ENCODE measurements at regions not wholly inside any gene's neighbourhood (a gene's known extent, or its start where the extent isn't known, plus 50 kb on each side); places are given as distances from the start of the nearest gene placed in this dataset.
"Not testable (repeated sequence)": the region's sequence is repeated elsewhere in the genome, so short reads cannot be mapped to it uniquely, and the experiment has no call there.

GRCh38 chr6:16882230-16882629 lies 121.0 kb upstream of the ATXN1 start:
- H2BK5ac ChIP-seq (ENCODE audit: low read depth, low read length, poor library complexity, severe bottlenecking): no peak overlapping the region

GRCh38 chr6:16876852-16877251 lies 115.6 kb upstream of the ATXN1 start:
- H2AK5ac ChIP-seq (ENCODE audit: low read length, severe bottlenecking); H3K14ac ChIP-seq (ENCODE audit: low read length in 2 of 2); H2BK120ac ChIP-seq (ENCODE audit: low read depth, low read length); H2BK12ac ChIP-seq (ENCODE audit: low read length in 2 of 2); H3K18ac ChIP-seq (ENCODE audit: low read depth in 1 of 2, low read length in 2 of 2); H3K4me3 ChIP-seq (ENCODE audit: insufficient read depth in 1 of 2, low read depth in 1 of 2, low read length in 2 of 2); DNase-seq; H3K36me3 ChIP-seq (ENCODE audit: control insufficient read depth in 1 of 2, insufficient read depth in 2 of 2, low read depth in 1 of 2, low read length in 2 of 2); H3K23ac ChIP-seq (ENCODE audit: low read length in 2 of 2); H2BK5ac ChIP-seq (ENCODE audit: low read depth, low read length, poor library complexity, severe bottlenecking); H2AFZ ChIP-seq (ENCODE audit: low read depth, low read length); H3K79me1 ChIP-seq (replicated peaks; ENCODE audit: low read length, poor library complexity, severe bottlenecking); H3K9ac ChIP-seq (ENCODE audit: low read length); H3K27ac ChIP-seq (ENCODE audit: low read length, poor library complexity, severe bottlenecking); H4K8ac ChIP-seq (ENCODE audit: low read length); H3K4me1 ChIP-seq (ENCODE audit: control insufficient read depth, insufficient read depth, low read depth, low read length); H3K4me2 ChIP-seq (ENCODE audit: low read length, poor library complexity, severe bottlenecking); H2BK15ac ChIP-seq (ENCODE audit: low read depth, poor library complexity, severe bottlenecking); H3K4ac ChIP-seq (ENCODE audit: low read depth in 1 of 2, low read length in 2 of 2); H4K91ac ChIP-seq (ENCODE audit: low read length): not testable (repeated sequence)
- WGBS: 90% methylated on average over 2 of the region's 2 CpGs
- H3K9me3 ChIP-seq (ENCODE audit: control insufficient read depth, low read length): peaks cover 16% of the 10 kb centered on the region
- H3K27me3 ChIP-seq (ENCODE audit: control insufficient read depth in 1 of 2, insufficient read depth in 1 of 2, low read length in 2 of 2): peaks cover 0 to 14% of the 10 kb centered on the region in 2 experiments

More at GRCh38 chr6:16882230-16882629, 121.0 kb upstream of the ATXN1 start:
- no peak overlapping the region for H2BK12ac ChIP-seq (ENCODE audit: low read length in 2 of 2)
- no peak overlapping the region for H3K23ac ChIP-seq (ENCODE audit: low read length in 2 of 2)
- no peak overlapping the region for H2AFZ ChIP-seq (ENCODE audit: low read depth, low read length)
- whole genome bisulfite sequencing: 92% methylated on average over 1 of the region's 1 CpG
- no peaks in the 10 kb centered on the region for H3K27me3 ChIP-seq (ENCODE audit: control insufficient read depth in 1 of 2, insufficient read depth in 1 of 2, low read length in 2 of 2)
- H3K79me1 ChIP-seq (replicated peaks; ENCODE audit: low read length, poor library complexity, severe bottlenecking): no peaks in the 10 kb centered on the region
- H3K9ac ChIP-seq (ENCODE audit: low read length): no peak overlapping the region
- no peak overlapping the region for H3K4me3 ChIP-seq (ENCODE audit: insufficient read depth in 1 of 2, low read depth in 1 of 2, low read length in 2 of 2)
- no peak overlapping the region for H3K14ac ChIP-seq (ENCODE audit: low read length in 2 of 2)
- H3K18ac ChIP-seq (ENCODE audit: low read depth in 1 of 2, low read length in 2 of 2): no peak overlapping the region
- H2BK15ac ChIP-seq (ENCODE audit: low read depth, poor library complexity, severe bottlenecking): no peak overlapping the region
- no peaks in the 10 kb centered on the region for H3K4me1 ChIP-seq (ENCODE audit: control insufficient read depth, insufficient read depth, low read depth, low read length)
- H3K9me3 ChIP-seq (ENCODE audit: control insufficient read depth, low read length): peaks cover 11% of the 10 kb centered on the region
- no peak overlapping the region for H4K91ac ChIP-seq (ENCODE audit: low read length)
- H3K27ac ChIP-seq (ENCODE audit: low read length, poor library complexity, severe bottlenecking): no peak overlapping the region
- H2BK120ac ChIP-seq (ENCODE audit: low read depth, low read length): no peak overlapping the region
- no peak overlapping the region for H4K8ac ChIP-seq (ENCODE audit: low read length)
- H3K4me2 ChIP-seq (ENCODE audit: low read length, poor library complexity, severe bottlenecking): no peak overlapping the region
- no peak overlapping the region for H3K4ac ChIP-seq (ENCODE audit: low read depth in 1 of 2, low read length in 2 of 2)
- no peaks in the 10 kb centered on the region for H3K36me3 ChIP-seq (ENCODE audit: control insufficient read depth in 1 of 2, insufficient read depth in 2 of 2, low read depth in 1 of 2, low read length in 2 of 2)
- no peak overlapping the region for H2AK5ac ChIP-seq (ENCODE audit: low read length, severe bottlenecking)
- DNase-seq: no peak

GRCh38 chr6:16876201-16876600 lies 114.9 kb upstream of the ATXN1 start:
- Histone ChIP-seq H3K79me1 (replicated peaks; ENCODE audit: low read length, poor library complexity, severe bottlenecking) (no peaks in the 10 kb centered on the region), H2BK5ac (ENCODE audit: low read depth, low read length, poor library complexity, severe bottlenecking) (no peak overlapping the region), H3K23ac (ENCODE audit: low read length in 2 of 2) (no peak overlapping the region), H3K4ac (ENCODE audit: low read depth in 1 of 2, low read length in 2 of 2) (no peak overlapping the region), H2BK15ac (ENCODE audit: low read depth, poor library complexity, severe bottlenecking) (no peak overlapping the region), H3K18ac (ENCODE audit: low read depth in 1 of 2, low read length in 2 of 2) (no peak overlapping the region), H2BK120ac (ENCODE audit: low read depth, low read length) (no peak overlapping the region), H3K27me3 (ENCODE audit: control insufficient read depth in 1 of 2, insufficient read depth in 1 of 2, low read length in 2 of 2) (peaks cover 0 to 14% of the 10 kb centered on the region in 2 experiments), H4K91ac (ENCODE audit: low read length) (no peak overlapping the region), H3K14ac (ENCODE audit: low read length in 2 of 2) (no peak overlapping the region), H2AK5ac (ENCODE audit: low read length, severe bottlenecking) (no peak overlapping the region), H3K9me3 (ENCODE audit: control insufficient read depth, low read length) (peaks cover 16% of the 10 kb centered on the region), H2AFZ (ENCODE audit: low read depth, low read length) (no peak overlapping the region), H3K4me1 (ENCODE audit: control insufficient read depth, insufficient read depth, low read depth, low read length) (no peaks in the 10 kb centered on the region), H3K36me3 (ENCODE audit: control insufficient read depth in 1 of 2, insufficient read depth in 2 of 2, low read depth in 1 of 2, low read length in 2 of 2) (no peaks in the 10 kb centered on the region), H2BK12ac (ENCODE audit: low read length in 2 of 2) (no peak overlapping the region), H3K4me2 (ENCODE audit: low read length, poor library complexity, severe bottlenecking) (no peak overlapping the region), H4K8ac (ENCODE audit: low read length) (no peak overlapping the region), H3K9ac (ENCODE audit: low read length) (no peak overlapping the region), H3K27ac (ENCODE audit: low read length, poor library complexity, severe bottlenecking) (no peak overlapping the region), H3K4me3 (ENCODE audit: insufficient read depth in 1 of 2, low read depth in 1 of 2, low read length in 2 of 2) (no peak overlapping the region)
- DNase-seq: no peak
- 100% methylated on average over 1 of the region's 3 CpGs for WGBS

- Histone ChIP-seq H3K4me2 (ENCODE audit: low read length, poor library complexity, severe bottlenecking) (no peak overlapping the region), H3K4me3 (ENCODE audit: insufficient read depth in 1 of 2, low read depth in 1 of 2, low read length in 2 of 2) (no peak overlapping the region), H3K9me3 (ENCODE audit: control insufficient read depth, low read length) (peaks cover 14% of the 10 kb centered on the region), H2AK5ac (ENCODE audit: low read length, severe bottlenecking) (no peak overlapping the region), H2AFZ (ENCODE audit: low read depth, low read length) (no peak overlapping the region), H3K4ac (ENCODE audit: low read depth in 1 of 2, low read length in 2 of 2) (no peak overlapping the region), H3K9ac (ENCODE audit: low read length) (no peak overlapping the region), H4K8ac (ENCODE audit: low read length) (no peak overlapping the region), H3K23ac (ENCODE audit: low read length in 2 of 2) (no peak overlapping the region), H2BK15ac (ENCODE audit: low read depth, poor library complexity, severe bottlenecking) (no peak overlapping the region), H3K79me1 (replicated peaks; ENCODE audit: low read length, poor library complexity, severe bottlenecking) (no peaks in the 10 kb centered on the region), H3K36me3 (ENCODE audit: control insufficient read depth in 1 of 2, insufficient read depth in 2 of 2, low read depth in 1 of 2, low read length in 2 of 2) (no peaks in the 10 kb centered on the region), H3K4me1 (ENCODE audit: control insufficient read depth, insufficient read depth, low read depth, low read length) (no peaks in the 10 kb centered on the region), H3K27me3 (ENCODE audit: control insufficient read depth in 1 of 2, insufficient read depth in 1 of 2, low read length in 2 of 2) (peaks cover 7 to 18% of the 10 kb centered on the region in 2 experiments), H3K14ac (ENCODE audit: low read length in 2 of 2) (no peak overlapping the region), H3K18ac (ENCODE audit: low read depth in 1 of 2, low read length in 2 of 2) (no peak overlapping the region), H2BK5ac (ENCODE audit: low read depth, low read length, poor library complexity, severe bottlenecking) (no peak overlapping the region), H2BK120ac (ENCODE audit: low read depth, low read length) (no peak overlapping the region), H2BK12ac (ENCODE audit: low read length in 2 of 2) (no peak overlapping the region), H3K27ac (ENCODE audit: low read length, poor library complexity, severe bottlenecking) (no peak overlapping the region), H4K91ac (ENCODE audit: low read length) (no peak overlapping the region)
- 66% methylated on average over 3 of the region's 3 CpGs for WGBS
- DNase-seq: no peak
Observed at GRCh38 chr6:16873698-16874097, 112.4 kb upstream of the ATXN1 start.

Data from mesenchymal stem cell (in vitro differentiated cells and primary cell).